GM18858 (cell line): ENCODE measurements at regions not wholly inside any gene's neighbourhood (a gene's known extent, or its start where the extent isn't known, plus 50 kb on each side); places are given as distances from the start of the nearest gene placed in this dataset.
"Not testable (repeated sequence)": the region's sequence is repeated elsewhere in the genome, so short reads cannot be mapped to it uniquely, and the experiment has no call there.

Source experiments
- ATAC-seq: cut with Tn5 transposase; IDR thresholded peaks from one replicate; pipeline ENCODE4 v1.9.1; 2021; ENCODE audit not compliant: unreplicated experiment

DNA sequence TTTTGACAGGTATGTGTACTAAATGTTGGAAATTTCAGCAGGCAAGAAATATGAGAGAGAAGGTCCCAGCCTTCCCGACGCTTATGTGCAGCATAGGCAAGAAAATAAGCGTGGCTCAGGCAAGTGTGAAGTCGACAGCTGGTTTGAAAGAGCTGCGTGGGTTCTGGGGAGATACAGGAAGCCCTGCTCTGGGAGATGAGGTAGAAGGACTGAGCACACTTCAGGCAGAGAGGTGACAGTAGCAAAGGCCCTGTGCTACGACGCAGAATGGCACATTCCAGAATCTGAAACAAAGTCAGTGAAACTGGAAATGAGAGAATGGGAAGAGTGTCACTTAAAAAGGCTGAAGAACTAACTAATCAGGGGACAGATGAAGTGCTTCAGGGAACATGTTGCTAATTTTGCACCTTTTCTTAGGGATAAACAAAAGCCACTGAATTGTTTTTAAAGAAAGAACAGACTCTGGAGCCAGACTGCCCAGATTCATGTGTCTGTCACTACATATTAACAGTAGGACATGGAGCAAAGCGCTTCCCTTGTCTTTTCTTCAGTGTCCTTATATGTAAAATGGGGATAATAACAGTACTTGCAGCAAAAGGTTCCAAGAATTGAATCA is 160.1 kb downstream of the SPRY2 start:
- no peak for ATAC-seq

DNA sequence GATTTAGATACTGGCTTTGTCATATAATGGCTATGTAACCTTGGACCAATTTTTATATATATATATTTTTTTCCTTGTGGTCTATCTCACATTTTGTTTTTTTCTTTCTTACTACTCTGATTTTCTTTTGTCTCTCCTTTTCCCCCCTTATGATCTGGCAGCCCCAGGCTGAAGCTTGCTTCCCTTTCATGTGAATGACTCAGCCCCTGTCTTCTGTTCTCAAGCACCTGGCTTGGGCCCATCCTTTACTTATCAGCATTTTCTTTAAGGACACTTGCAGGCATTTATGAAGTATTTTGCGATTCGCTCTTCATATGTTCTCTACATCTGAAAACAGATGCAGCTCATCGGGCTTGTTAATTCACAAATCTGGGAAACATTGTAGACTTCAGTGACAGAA is 163.6 kb downstream of the SPRY2 start:
- no peak for ATAC-seq

DNA sequence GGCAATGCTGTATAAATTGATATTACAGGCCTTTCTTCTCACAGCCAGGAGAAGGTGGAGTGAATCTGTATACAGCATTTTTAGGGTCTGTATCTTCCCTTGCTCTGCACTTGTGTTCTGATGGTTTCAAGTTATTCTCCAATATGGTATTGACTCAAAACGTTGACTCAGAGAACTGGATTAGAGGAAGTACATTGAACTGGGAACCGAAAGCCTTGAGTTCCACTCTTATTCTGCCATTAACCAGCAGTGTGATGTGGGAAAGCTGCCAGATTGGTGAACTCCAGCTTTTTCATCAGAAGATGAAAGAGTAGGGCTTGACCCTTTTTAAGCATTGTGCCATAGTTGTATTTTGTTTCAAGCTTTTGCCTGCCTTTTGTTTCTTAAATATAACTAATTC is 167.7 kb downstream of the SPRY2 start:
- no peak for ATAC-seq

DNA sequence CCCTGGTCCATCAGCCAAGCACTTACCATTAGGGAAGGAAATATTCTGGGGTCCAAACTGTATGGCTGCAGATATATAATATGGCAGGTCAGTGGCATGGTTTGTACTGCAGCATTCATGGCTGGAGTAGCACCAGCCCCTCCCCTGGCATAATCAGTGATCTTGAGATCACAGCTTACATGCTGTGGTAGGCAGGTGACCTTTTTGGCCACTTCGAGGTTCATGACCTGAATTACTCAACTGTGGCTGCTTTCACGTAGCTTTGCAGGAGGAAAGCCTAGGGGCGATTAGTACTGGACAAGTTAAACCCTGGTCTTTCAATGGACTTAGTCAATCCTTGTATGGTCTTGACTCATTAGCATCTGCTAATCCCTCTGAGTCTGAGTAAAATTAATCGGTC is 169.8 kb downstream of the SPRY2 start:
- no peak for ATAC-seq

DNA sequence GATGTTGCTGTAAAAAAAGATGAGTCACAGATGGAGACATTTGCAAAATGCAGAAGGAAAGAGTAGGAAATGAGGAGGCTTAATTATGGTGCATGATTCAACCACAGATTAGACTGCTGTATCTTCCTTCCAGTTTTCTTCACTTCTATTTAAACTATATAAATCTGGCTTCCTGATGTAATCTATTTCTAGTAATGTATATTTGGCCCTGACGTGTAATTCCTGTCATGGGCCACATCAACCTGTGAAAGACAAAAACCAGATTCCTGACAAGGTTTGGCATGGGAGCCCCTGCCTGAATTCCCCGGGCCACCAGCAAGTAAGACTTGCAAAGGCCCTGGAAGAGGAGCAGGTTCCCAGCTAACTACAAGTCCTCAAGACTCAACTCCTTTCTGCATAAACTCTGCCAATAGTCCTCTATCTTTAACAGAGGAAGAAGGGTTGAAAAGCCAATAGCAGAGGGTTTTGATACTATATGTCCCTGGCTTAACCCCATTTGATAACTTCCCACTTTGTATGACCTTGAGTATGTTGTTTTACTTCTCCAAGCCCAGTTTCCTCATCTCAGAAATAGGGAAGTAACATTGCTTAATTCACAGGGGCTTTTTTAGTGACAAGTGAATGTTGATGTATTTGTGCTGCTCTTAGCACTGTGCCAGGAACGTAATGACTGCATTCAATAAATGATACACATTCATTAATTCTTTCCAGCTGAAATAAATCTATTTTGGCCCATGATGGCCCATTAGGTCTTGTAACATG is 172.7 kb downstream of the SPRY2 start:
- ATAC-seq: no peak

DNA sequence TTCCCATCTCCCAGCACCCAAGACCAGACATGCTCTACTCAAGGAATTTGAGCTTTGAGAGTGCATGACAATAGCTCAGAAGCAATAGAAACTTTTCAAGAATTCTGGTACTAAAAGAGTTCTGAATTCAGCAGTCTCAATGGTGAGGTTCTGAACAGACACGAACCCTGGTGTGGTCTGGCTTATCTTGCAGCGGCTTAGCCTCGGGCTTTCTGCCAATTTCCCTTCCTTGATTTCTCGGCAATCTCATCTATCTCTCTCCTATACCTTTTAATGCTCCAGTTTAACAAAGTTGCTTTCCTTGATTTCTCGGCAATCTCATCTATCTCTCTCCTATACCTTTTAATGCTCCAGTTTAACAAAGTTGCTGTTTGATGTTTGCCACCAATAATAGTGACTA is 174.6 kb downstream of the SPRY2 start:
- ATAC-seq: no peak

DNA sequence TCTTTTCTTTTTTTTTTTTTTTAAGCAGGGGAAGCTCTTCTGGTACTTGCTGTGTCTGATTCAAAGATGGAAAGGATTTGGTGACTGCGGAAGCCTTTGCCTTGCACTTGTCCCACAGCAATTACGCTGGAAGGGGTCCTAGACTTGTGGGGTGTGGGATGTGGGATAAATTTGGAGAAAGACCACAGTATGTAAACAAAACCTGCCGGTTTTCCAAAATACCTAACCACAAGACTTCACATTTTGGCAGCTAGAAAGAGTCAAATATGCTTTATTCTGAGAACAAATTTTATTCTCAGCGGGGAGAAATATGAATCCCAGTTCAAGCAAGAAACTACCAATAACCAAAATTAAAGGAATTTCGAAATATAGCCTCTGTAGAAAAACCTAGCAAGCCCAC is 176.5 kb downstream of the SPRY2 start:
- ATAC-seq: no peak

DNA sequence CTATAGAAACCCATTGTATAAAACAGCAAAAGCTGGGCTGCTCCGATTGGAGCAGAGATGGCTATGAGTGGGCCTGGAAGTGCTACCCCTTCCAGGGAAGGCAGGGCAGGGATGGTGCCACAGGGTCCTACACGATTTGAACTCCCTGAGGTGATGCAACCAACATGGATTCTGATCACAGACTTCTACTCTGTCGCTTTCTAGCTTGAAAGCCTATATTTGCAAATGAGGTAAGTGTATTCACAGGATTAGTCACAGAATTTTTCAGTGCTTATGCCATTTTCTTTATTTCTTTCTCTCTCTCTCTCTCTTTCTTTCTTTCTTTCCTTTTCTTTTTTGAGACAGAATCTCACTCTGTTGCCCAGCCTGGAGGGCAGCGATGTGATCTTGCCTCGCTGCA is 179.0 kb downstream of the SPRY2 start:
- ATAC-seq: no peak

DNA sequence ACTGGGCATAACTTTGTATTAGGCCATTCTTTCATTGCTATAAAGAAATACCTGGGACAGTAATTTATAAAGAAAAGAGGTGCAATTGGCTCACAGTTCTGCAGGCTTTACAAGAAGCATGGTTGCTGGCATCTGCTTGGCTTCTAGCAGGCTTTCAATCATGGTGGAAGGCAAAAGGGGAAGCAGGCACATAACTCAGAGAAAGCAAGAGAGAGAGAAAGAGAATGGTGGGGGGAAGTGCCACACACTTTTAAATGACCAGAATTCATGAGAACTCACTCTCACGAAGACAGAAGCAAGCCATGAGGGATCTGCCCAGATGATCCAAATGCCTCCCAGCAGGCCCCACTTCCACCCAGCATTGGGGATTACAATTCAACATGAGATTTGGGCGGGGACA is 179.7 kb downstream of the SPRY2 start:
- ATAC-seq: no peak

DNA sequence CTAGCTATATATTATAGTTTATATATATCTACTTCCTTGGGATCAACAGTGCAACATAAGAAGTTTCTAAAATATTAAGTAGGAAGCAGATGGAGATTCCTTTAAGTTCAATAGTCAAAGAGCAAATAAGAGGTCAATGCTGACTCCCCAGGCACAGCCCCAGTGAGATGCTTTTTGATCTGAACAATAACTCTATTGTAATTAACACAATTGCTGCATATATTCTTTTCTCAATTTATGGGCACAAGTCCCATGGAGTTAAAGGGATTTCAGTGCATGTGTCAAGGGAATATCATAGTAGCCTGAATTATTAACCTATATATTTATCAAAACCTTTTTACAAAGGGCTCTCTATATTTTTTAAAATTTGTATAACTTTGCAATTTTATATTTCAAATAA is 180.8 kb downstream of the SPRY2 start:
- ATAC-seq: no peak

DNA sequence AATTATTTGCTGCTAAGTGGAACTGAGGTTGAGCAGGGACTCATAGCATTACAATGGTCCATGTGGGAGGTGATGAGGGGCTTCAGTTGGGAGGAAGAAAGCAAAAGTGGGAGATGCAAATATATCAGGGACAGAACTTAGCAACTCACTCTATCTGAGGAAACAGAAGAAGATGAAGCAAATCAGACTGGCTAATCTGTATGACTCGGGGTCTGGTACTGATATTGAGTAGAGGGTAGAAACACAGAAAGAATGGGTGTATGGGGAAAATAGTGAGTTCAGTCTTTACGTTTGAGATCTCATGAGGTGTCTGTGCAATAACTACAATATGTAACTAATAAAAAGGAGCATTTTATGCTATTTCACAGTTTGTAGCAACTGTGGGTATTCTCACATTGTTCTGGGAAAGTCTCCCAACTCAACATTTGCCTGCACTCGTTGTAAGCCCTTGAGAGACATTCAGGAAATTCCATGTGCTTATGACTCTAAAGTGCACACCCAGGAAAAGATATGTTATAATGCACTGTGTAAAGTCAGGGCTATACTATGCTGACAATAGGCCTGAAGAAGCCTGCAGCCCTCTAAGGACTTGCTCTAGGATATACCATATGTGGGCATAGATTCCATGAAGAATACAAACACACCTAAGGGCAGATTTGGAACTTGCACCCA is 183.5 kb downstream of the SPRY2 start:
- ATAC-seq: no peak

DNA sequence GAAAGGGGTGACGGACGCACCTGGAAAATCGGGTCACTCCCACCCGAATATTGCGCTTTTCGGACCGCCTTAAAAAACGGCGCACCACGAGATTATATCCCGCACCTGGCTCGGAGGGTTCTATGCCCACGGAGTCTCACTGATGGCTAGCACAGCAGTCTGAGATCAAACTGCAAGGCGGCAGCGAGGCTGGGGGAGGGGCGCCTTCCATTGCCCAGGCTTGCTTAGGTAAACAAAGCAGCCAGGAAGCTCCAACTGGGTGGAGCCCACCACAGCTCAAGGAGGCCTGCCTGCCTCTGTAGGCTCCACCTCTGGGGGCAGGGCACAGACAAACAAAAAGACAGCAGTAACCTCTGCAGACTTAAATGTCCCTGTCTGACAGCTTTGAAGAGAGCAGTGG is 188.8 kb downstream of the SPRY2 start:
- not testable (repeated sequence) for ATAC-seq

DNA sequence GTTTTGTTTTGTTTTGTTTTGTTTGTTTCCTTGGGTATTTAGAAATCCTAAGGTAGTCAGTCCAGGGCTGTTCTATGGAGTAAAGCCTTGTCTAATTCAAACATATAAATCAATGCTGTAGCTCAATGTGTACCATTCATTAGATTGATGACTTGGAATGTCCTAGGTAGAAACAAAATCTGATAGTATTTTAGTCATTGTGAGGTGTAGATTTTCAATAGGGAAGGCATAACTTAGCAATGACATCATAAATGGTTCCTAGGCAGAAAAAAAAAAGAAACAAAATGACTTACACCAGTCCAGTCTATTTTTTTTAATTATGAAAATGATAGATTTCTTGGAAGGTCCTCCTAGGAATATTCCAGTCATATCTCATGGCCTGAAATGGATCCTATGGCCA is 189.9 kb downstream of the SPRY2 start:
- no peak for ATAC-seq

DNA sequence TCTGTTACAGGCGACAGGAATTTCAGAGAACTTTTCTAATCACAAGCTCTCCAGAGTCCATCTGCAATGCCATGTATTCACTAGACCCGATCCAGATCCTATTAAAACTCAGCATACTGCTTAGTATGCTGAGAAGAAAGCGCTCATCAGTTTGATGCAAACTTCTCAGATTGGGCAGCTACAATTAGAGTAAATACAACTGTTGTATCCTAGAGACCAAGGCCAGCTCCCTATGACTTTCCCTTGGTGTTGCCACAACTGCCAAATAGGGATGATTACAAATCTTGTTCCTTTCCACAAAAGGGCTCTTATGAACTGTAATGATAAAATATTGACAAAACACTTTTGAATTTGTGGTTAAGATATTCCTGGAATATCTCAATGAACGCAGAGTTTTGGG is 191.2 kb downstream of the SPRY2 start:
- no peak for ATAC-seq

DNA sequence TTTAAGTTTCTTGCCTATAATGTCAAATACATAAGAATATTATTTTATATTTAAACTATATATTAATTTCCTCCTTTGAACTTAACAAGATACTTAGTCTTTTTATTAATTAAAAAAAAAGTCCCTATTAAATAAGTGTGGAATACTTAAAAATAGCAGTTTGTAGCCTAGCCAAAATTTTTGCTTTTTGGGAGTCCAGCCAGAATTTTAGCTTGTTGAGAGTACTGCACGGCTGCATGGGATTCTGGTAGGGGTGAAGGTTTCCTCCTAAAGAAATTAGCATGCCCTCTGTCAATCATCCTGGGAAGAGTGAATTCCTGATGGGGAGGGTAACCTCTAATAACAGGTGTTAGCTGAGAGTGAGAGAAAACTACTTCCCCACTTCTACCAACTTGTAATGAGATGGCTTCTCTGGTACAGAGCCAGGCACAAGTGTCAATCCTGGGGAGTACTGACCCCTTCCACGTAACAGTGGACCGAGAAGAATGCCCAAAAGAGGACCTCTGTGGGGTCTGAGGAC is 195.7 kb downstream of the SPRY2 start:
- ATAC-seq: no peak

DNA sequence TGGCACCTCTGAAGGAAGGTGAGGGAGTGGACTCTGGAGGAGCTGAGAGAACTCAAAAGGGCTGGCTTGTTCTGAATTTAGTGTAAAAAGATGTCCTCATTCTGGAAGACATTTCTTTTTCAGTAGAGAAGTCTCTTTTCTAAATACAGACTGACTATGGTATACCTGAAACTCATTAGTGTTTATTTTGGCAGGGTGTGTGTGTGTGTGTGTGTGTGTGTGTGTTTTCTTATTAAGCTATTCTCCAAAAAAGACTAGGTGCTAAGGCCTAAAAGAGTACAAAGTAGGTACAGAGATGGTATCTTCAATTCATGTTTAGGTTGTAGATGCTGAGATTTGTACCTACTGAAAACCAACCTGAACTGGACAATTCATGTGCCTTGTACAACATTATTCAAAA is 196.4 kb downstream of the SPRY2 start:
- no peak for ATAC-seq

DNA sequence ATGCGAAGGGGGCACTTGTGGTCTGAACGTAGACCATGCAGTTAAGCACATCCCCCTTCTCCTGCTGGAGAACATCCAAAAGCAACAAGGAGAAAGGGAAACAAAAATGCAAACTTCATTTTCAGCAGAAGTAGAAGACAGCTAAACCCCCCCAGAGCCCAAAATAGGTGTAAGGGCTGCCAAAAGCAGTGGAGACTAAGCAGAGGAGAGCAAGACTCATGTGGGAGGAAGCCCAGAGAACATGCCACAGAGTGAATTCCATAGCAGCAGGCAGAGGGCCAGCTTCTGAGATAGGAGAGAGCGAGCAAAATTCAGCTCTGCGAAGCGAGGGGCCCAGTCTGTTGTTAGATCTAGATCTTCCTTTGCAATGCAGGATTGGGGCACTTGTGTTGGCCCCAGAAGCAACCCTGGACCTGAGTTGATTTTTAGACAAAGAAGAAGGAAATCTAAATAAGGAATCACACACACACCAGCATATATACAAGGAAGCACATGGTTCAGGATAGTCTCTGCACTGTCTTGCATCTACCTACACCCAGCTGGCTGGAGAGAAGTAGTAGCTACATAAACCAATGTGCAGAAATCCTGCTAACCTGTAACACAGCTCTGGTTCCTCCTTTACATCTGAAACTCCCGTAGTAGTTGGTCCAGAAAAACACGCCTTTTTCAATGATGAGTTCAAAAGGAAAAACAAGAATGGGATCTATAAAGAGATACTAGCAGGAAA is 199.6 kb downstream of the SPRY2 start:
- ATAC-seq: no peak

DNA sequence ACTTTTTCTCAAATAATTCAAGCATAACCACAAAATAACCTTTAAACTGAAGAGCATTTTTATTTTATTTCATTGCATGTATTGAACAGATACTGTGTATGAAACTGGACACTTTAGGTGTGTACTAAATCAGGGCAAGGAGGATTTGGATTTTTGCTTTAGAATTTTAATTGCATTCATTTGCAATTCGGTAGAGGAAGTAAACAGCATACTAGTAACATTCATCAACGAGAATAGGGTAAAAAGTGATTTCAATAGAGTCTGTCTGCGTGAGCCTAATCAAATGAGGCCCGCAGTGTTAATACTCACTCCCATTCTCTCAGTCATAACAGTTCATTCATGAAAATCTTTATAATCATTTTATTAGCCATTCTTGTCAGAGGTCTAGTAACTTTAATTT is 200.2 kb downstream of the SPRY2 start:
- ATAC-seq: no peak

DNA sequence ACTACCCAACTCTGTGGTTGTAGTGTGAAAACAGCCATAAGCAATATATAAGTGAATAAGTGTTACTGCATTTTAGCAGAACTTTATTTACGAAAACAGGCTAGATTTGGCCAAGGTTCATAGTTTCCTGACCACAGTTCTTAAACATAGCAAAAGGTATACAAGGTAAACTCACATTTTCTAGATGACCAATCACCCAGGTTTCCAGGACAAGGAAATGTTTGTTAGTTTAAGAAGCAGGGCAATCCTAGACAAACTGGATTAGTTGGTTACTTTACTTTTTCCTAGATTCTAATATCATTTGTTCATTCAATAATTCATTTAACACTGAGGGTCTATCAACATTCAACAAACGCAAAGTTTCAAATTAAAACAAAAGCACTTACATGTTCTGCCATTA is 201.7 kb downstream of the SPRY2 start:
- ATAC-seq: no peak

DNA sequence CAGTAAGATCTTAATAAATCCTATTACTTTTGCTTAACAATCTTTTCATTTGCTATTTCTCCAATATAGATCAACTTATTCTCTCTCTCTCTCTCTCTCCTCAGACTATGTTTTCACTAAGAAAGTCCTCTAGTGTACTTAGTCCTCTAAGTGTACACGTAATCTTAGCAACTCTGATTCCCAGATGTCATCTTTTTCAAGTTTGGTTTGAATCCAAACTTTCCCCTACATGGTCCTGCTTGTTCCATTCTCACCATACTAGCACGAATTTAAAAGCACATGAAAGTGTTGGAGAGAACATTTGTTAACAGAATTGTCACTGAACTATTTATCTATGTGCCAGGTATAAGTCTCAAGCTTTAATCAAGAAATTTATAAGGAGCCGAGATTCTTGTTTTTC is 202.9 kb downstream of the SPRY2 start:
- ATAC-seq: no peak

DNA sequence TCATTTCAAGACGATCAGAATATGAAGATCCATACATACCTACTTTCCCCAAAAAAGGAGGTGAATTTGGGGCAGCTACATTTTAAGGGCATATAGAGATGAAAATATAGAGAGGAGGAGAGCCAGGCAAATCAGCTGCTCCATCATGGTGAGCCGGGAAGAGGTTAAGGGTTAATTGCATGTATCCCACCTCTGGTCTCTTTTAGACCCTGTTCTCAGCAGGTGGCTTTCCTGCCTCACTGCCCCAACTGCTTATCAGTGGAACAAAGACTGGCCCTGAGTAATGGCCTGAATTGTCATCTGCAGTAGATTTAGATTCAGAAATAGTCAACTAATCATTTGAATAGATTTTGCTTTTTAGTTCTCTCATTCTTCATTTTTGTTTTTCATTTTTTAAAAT is 206.6 kb downstream of the SPRY2 start:
- no peak for ATAC-seq
